GM21529 (cell line): ENCODE measurements at regions not wholly inside any gene's neighbourhood (a gene's known extent, or its start where the extent isn't known, plus 50 kb on each side); places are given as distances from the start of the nearest gene placed in this dataset.
A peak's percentile ranks its signal among the peaks of the same experiment; 100 is the strongest.

ENCODE experiments used
- ATAC-seq: cut with Tn5 transposase; IDR thresholded peaks from one replicate; pipeline ENCODE4 v1.9.1; 2021; ENCODE audit not compliant: unreplicated experiment

GRCh38 chr4:77305766-77306165 is 148.8 kb downstream of the CCNG2 start:
- ATAC-seq: no peak

- ATAC-seq: no peak
These were observed 149.5 kb downstream of the CCNG2 start for GRCh38 chr4:77306496-77306895.

- ATAC-seq: no peak
These were observed 151.8 kb downstream of the CCNG2 start for GRCh38 chr4:77308843-77309242.

- no peak for ATAC-seq
These were observed 152.5 kb downstream of the CCNG2 start for GRCh38 chr4:77309496-77309895.

GRCh38 chr4:77310931-77311330 is 153.9 kb downstream of the CCNG2 start:
- no peak for ATAC-seq

GRCh38 chr4:77314697-77315096 is 157.7 kb downstream of the CCNG2 start:
- no peak for ATAC-seq

- no peak for ATAC-seq
These were observed 170.1 kb downstream of the CCNG2 start for GRCh38 chr4:77327151-77327550.

- ATAC-seq: no peak
These were observed 175.8 kb downstream of the CCNG2 start for GRCh38 chr4:77332696-77333270.

- no peak for ATAC-seq
These were observed 179.6 kb downstream of the CCNG2 start for GRCh38 chr4:77336411-77337142.

- no peak for ATAC-seq
These were observed 185.3 kb downstream of the CCNG2 start for GRCh38 chr4:77342170-77342810.

GRCh38 chr4:77344001-77344400 is 187.0 kb downstream of the CCNG2 start:
- no peak for ATAC-seq

- ATAC-seq: no peak
These were observed 187.8 kb downstream of the CCNG2 start for GRCh38 chr4:77344784-77345183.

GRCh38 chr4:77347351-77347966 is 190.5 kb downstream of the CCNG2 start:
- no peak for ATAC-seq

GRCh38 chr4:77348815-77349214 is 191.8 kb downstream of the CCNG2 start:
- no peak for ATAC-seq

GRCh38 chr4:77349364-77349763 is 192.4 kb downstream of the CCNG2 start:
- ATAC-seq: no peak

- no peak for ATAC-seq
These were observed 192.8 kb downstream of the CCNG2 start for GRCh38 chr4:77349796-77350195.

- ATAC-seq: no peak
These were observed 195.2 kb downstream of the CCNG2 start for GRCh38 chr4:77352192-77352591.

GRCh38 chr4:77353724-77354315 is 196.8 kb downstream of the CCNG2 start:
- ATAC-seq: peak; percentile 66

GRCh38 chr4:77354550-77354949 is 197.5 kb downstream of the CCNG2 start:
- ATAC-seq: no peak

GRCh38 chr4:77355731-77356130 is 198.7 kb downstream of the CCNG2 start:
- no peak for ATAC-seq

GRCh38 chr4:77358315-77358928 is 201.4 kb downstream of the CCNG2 start:
- ATAC-seq: no peak
